IPS-NIHi11 (cell line): ENCODE measurements at regions not wholly inside any gene's neighbourhood (a gene's known extent, or its start where the extent isn't known, plus 50 kb on each side); places are given as distances from the start of the nearest gene placed in this dataset.
A peak's percentile ranks its signal among the peaks of the same experiment; 100 is the strongest.

Source experiments
- DNase-seq: peaks from one replicate; pipeline ENCODE4 v3.0.0; 2012; ENCODE audit warnings: mixed read lengths, low spot score

DNA sequence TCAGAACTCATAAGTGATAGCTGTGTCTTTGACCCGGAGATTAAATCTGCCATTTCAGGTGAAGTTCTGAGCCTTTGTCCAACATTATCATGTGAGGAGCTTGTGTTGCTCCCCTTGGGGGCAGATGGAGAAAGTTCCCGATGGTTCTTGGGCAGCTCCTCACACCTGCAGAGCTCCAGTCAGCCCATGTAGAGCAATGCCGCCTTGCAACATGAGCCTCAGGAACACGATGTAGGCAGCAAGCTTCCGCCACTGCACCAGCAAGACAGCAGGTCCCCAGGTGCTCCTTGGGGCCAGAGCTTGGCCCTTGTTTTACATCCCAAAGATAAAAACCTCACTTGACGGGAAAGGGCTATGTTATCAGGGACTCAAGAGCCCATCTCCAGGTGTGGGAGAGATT lies 292.7 kb downstream of the IRX1 start:
- DNase-seq: no peak

DNA sequence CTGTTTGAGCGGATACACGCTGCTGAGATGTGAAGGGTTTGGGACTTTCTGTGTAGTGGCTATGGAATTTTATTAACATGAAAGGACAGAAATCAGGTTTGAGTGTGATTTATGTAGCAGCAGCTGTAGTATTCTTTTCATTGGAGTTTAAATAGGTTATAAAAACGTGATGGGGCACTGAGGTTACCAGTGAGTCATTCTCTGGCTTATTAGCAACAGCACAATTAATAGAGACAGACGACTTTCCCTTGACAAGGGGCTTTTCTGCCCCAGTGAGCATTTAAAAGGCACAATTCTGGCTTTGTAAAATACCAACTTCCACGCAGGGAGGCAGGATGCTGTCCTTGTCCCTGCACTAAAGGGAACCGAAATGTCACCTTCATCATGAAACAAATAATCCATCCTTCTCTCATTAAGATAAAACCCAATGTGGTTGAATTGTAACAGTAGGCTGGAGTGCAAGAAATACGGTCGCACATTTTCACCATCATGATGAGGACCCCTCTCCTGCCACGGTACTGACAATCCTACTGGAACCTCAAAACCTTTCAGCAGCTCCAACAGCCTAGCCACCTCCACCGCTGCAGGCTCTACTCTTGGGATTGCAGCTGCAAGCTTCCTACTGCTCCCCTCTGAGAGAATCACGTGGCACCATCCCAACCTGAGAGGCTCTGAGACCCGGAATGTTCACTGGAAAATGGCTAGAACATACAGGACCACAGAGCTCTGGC lies 293.9 kb downstream of the IRX1 start:
- no peak for DNase-seq

DNA sequence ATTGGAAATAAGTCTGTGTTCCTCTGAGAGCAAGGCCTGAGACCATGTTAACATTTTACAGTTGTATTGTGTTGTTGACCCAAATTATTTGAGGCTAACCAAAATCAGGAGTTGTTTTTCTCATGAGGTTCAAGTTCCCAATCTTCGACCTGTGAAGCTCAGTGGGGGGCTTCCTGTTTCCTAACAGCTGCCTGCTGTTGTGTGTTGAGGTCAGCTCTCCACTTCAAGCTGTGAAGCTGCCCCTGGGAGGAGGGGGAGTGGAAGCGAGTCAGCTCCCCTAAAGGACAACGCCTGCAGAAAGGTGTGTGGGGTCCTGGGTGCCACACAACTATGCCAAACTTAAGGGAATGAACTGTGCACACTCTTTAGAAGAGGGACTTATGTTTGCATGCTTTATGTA lies 295.5 kb downstream of the IRX1 start:
- DNase-seq: peak; percentile 33

DNA sequence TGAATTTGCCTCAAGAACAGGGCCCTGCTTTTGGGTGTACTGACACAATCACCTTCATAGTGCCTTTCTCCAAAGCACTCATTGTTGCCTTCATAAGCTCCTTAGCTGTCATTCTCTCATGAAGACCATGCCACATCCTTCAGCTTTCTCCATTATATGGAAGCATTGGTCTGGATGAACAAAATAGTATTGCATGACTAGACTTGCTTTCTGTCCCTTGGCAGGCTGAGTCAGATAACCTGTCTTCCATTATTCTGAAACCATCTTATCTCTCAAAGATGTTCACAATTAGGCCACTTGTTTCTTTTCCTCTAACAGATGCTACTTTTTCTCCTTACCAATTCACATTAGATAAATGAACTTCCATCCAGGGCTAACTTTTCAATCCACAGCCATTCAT lies 297.9 kb downstream of the IRX1 start:
- no peak for DNase-seq

DNA sequence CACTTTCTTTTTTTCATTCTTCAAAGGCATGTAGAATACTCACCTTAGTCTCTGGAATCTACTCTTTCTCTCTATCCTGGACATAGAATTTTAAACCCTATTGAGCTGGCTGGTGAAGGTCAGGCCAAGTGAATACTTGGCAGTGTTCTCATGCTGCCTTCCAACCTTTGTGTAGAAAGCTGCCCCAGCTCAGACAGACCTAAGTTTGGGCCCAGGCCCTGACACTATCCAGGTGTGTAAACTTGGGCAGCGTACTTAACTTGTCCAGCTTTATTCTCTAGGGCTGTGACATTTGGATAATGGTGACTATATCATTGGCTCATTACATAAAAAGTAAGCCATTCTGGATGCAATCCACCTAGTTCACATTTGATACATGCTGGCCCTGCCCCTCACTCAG lies 298.3 kb downstream of the IRX1 start:
- no peak for DNase-seq

DNA sequence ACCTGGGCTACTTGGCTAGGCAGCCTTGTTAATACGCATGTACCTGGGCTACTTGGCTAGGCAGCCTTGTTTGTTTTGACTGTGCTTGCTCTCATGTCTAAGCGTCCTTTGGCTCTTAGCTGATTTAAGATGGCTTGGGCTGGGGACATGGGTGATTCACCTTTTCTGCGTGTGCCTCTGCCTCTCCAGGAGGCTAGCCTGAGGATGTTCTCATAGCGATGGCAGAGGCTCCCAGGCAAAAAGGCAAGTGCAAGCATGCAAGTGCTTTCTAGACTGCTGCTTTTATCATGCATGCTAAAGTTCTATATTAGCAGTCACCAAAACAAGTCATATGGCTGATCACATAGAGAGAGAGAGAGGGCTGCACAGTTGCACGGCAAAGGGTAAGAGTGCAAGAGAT lies 300.5 kb downstream of the IRX1 start:
- no peak for DNase-seq

DNA sequence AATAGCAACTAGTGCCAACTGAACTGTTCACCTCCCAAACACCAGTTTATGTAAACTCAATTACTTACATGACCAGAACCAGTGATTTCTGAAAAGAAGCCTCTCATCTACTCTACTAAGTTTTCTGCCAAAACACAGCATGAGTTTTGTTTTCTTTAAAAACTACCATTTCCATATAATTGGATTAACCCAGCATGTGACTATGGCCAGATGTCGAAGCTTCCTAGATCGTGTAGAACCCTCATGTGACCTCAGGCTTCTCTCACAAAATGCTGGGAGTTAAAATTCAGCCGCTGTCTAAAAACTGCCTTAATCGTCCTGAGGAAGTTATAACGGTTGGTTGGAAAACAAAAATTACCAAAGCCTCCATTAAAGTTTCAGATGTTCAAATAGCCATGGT lies 303.5 kb downstream of the IRX1 start:
- DNase-seq: no peak

DNA sequence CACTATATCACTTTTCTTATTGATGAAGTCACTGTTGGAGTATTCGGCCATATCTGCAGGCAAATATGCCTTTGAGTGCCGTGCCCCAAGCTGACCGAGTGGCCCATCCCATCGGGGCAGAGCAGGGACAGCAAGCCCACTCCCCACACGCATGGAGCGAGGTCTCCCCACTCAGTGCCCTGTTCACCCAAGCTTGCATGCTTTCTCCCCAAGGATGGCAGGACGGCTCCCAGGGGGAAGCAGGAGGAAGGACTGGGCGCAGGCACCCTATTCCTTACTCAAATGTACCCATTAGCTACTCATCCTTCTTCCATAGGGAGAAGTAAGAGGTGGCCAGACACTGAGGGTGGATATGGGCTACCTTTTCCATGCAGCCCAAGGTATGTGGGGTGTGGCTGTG lies 309.0 kb downstream of the IRX1 start:
- DNase-seq: no peak

GRCh38 chr5:3905031-3905430 lies 309.4 kb downstream of the IRX1 start:
- no peak for DNase-seq

DNA sequence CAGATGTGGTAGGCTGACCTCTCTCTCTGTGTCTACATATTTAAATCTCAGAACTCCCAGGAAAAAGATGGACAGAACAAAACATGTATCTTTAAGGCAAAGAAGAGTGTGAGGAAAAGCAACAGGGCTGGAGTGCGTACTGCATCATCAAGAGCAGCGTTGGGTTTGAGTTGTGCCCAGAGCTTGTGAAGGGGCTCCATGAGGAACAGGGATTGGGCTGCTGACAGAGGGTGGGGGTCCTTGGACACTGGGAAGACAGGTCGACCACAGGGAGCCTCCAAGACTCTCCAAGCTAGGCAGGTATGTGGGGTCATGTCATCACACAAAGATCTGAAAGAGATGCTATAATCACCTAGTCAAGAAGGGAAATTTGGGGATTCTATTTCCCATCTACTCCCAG lies 309.9 kb downstream of the IRX1 start:
- no peak for DNase-seq

DNA sequence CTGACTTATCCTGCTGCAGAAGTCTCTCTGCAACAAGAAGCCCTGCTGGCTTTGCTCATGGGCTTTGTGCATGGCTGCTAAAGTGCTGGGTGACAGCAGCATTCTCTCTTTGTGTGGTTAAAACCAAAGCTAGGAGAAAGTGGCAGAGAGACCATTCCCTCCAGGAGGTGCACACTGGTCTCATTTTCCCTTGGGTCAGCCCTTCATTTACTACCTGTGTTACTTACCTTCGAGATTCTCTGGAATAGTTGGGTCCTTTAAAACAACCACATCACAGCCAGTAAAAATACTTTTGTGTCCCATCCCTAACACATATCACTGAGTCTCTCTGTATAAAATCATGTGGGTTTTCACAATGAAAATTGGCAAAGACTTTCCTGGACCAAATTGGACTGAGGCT lies 315.5 kb downstream of the IRX1 start:
- DNase-seq: no peak

DNA sequence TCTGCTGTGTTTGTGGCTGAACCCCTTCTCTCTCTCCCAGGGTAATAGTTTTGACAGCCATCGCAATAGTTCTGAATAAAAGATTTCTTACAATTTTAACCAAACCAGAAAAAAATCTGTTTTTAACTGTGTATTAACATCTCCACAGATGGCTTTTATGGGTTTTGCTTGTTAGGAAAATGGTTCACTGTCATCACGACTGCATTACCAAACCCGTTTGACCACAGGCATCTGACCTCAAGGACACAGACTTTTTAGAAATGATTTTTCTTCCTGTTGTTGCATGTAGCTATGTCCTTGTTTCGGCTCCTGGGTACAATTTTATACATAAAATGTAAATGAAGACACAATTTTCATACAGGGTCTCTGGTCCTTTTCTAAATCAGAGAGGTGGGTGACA lies 316.1 kb downstream of the IRX1 start:
- no peak for DNase-seq

- no peak for DNase-seq
These were observed 317.2 kb downstream of the IRX1 start for GRCh38 chr5:3912790-3913189.

- DNase-seq: no peak
These were observed 317.6 kb downstream of the IRX1 start for GRCh38 chr5:3913279-3913678.

DNA sequence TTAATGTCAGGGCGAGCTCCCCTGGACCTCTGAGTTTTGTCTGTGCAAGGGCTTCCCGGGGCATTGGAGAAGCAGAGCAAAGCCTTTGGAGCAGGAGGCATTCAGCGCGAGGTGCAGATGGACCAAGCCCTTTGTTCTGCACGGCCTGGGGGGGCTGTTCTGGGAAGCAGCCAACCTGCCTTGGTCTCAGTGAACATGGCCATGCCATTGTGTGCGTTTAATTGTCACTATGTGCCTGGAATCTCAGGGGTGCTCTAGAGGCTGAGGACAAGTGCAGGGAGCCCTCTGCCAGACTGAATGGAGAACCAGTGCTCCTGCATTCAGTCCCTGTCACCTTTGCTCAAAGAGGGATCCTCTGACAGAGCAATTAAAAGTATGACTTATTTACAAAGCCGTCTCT lies 329.4 kb downstream of the IRX1 start:
- DNase-seq: no peak

DNA sequence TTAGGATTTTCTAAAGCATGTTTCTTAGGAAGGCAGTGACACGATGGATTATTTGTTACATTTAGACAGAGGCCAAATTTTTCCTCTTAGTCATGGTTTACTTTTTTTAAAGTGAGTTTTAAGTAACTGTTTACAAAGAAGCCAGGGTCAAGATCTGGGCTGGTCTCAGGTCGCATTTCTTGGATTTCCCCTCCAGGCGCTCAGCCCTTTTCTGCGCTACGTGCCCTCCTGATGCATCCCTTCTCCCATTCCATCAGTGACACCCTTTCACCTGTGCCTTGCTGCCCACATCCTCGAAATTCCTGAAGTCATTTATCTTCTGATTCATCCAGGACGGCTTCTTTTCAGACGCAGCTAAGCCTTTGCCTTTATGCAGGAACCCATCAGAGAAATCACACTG lies 330.3 kb downstream of the IRX1 start:
- DNase-seq: no peak

- no peak for DNase-seq
These were observed 334.2 kb downstream of the IRX1 start for GRCh38 chr5:3929799-3930198.

DNA sequence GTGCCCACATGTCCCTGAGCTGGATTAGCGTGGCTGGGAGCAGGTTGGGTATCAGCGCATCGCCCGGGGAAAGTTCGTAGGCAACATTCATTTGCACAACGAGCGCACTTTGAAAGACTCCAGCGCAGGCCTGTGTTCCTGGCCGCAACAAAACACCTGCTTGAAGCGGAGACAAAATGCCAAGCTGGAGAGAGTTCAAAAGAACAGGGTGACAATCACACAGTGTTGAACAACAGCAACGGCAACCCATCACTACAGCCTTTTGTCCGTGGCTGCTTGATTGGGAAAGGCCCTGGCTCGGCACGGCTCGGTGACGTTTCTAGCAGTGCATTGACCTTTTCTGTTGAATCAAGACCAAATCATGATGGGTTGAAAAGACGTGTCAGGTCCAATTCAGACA lies 336.3 kb downstream of the IRX1 start:
- no peak for DNase-seq

DNA sequence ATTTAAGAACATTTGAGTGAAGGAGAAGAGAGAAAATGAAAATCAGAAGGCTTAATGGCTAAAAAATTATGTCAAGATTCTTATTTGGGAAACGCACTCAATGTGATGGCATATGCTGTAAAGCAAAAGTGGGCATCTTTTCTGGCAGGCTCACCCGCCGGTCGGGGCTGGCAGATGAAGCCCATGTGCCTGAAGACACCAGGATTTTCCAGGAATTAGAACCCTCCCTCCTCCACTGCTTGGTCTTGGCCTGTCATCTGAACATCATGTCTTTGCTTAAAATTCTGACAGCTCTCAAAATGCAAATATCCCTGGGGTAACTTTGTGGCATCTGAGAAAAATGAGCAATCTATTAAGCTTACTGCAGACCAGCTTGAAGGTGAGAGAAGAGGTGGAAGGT lies 337.9 kb downstream of the IRX1 start:
- no peak for DNase-seq

GRCh38 chr5:3933966-3934365 lies 338.3 kb downstream of the IRX1 start:
- DNase-seq: no peak

- DNase-seq: no peak
These were observed 348.2 kb downstream of the IRX1 start for GRCh38 chr5:3943859-3944258.

GRCh38 chr5:3944930-3945329 lies 349.3 kb downstream of the IRX1 start:
- no peak for DNase-seq

DNA sequence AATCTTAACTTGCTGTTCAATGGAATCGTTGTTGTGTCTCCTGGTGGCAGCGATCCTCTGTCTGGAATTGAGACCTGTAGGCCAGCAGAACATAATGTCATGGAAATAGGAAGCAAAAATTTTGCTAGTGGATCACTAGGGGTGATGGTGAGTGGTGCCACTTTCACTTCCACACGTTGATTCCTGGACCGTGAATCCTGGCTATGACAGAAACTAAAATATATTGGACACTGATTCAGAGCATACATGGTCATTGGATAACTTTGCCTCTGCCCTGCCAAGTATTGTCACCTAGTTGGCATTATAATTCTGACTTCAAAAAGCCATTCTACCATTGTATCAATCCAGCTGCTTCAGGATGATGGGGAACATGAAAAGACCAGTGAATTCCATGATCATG lies 353.2 kb downstream of the IRX1 start:
- no peak for DNase-seq

DNA sequence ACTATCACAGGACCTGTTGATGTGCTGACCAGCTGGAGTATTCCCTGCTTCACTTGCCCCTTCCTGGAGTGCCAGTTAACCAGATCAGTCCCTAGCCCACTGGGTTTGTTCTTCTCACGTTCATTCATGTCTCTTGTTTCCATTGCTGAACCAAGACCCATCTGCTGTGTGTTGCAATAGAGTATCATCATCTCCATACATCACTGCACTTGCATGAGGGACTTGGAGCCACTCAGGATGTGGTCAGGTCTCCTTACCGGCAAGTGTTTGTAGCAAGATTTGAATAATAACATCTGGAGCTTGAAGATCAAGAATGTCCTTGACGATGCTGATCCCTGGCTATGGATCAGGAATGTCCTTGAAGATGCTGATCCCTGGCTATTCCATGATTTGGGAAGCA lies 358.6 kb downstream of the IRX1 start:
- no peak for DNase-seq

DNA sequence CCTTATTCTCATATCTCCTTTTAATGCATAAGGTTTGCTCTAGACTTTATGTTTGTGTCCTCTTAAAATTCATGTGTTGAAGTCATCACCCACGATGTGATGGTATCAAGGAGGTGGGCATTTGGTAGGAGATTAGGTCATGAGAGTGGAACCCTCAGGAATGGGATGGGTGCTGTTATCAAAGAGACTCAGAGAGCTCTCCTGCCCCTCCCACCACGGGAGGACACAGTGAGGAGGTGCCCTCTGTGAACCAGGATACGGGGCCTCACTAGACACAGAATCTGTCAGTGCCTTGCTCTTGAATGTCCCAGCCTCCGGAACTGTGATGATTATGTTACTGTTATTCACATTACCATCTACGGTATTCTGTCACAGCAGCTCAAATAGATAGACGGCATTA lies 359.0 kb downstream of the IRX1 start:
- DNase-seq: no peak
